Cardiac septum (tissue), 1 donor: ENCODE measurements at regions not wholly inside any gene's neighbourhood (a gene's known extent, or its start where the extent isn't known, plus 50 kb on each side); places are given as distances from the start of the nearest gene placed in this dataset.
"Not testable (repeated sequence)": the region's sequence is repeated elsewhere in the genome, so short reads cannot be mapped to it uniquely, and the experiment has no call there.

Source experiments
- DNase-seq: peaks from one replicate; pipeline ENCODE4 v3.0.0-alpha.2; 2020; ENCODE audit warnings: low spot score
- intact Hi-C: fragments of 100-400 bp; cut with DNase I; formaldehyde crosslinking; loops from one replicate; pipeline ENCODE4 v1.14.0; 2022
- donor health status: DM: no; HTN: no; CAD: no.

- DNase-seq: no peak
- intact Hi-C loops: no loop called here
These were observed 609.1 kb upstream of the TECRL start for GRCh38 chr4:65018313-65018712.

DNA sequence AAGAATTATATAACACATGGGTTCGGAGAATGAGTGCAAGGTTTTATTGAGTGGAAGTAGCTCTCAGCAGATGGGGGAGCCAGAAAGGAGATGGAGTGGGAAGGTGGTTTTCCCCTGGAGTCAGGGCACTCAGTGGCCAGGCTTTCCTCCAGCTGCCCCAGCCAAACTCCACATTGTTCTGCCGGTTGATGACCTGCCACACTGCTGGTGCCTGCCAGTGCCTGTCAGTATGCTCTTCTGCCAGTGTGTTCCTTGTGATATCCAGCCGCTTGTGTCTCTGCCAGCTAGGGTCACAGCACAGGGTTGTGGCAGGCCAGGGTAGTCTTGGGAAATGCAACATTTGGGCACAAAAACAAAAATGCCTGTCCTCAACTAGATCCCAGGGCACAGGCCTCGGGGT, 604.8 kb upstream of the TECRL start:
- no peak for DNase-seq
- intact Hi-C loops: no loop called here

- DNase-seq: no peak
- intact Hi-C loops: no loop called here
These were observed 598.7 kb upstream of the TECRL start for GRCh38 chr4:65007841-65008439.

GRCh38 chr4:64975177-64975576, 565.9 kb upstream of the TECRL start:
- intact Hi-C loops: no loop called here
- DNase-seq: no peak

- intact Hi-C loops: no loop called here
- no peak for DNase-seq
These were observed 559.8 kb upstream of the TECRL start for GRCh38 chr4:64969081-64969480.

DNA sequence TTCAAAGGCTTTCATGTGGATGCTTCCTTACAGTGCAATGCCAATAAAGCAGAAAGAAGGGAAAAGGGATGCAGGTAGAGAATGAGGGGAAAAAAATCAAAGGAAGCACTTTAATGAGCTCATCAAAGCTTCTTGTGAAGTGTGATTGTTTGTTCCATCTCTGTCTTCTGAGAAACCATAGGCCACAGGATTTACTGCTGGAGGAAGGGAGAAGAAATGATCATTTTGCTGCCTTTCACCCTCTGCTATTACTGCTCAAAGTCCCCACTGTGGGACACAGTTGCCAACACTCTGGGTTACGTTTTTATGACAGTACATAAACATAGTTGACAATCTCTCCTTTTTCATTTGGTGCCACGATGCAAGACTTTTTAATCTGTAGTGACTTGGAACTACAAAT, 558.0 kb upstream of the TECRL start:
- intact Hi-C loops: no loop called here

DNA sequence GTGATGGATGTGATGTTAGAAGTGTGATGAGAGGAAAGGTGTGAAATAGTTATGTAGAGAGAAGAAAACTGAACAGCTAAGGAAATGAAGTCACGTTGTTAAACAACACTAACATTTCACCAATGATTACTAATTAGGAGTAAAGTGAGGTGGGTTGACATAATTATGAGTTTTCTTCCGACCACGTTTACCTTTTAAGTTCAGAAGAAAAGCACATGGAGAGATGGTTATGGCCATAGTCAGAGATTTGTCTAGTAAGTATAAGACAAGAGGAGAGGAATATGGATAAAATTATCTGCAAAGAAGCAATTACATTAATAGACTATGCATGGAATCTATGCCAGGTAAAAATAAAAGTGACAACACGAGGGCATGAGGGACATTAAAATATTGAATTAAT, 551.3 kb upstream of the TECRL start:
- no peak for DNase-seq
- intact Hi-C loops: no loop called here

More for the DNA sequence above, 558.0 kb upstream of the TECRL start:
- DNase-seq: no peak

DNA sequence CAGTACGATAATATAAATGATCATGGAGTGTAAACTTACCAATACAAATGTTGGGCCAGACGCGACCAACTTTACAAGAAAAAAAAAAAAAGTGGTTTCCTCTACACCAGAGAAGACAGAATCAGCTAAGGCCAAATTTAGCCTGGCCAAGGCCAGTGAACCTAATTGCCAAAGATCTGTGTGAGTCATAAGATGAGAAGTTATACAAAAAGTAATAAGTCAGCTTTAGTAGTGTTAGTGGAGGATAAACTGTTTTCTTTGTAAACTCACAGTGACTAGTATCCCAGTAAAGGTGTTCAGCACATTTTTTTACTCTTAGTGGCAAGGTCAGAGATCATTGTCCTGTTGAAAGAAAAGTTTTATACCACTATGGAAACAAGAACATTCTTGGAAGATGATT, 531.4 kb upstream of the TECRL start:
- intact Hi-C loops: no loop called here
- DNase-seq: no peak

DNA sequence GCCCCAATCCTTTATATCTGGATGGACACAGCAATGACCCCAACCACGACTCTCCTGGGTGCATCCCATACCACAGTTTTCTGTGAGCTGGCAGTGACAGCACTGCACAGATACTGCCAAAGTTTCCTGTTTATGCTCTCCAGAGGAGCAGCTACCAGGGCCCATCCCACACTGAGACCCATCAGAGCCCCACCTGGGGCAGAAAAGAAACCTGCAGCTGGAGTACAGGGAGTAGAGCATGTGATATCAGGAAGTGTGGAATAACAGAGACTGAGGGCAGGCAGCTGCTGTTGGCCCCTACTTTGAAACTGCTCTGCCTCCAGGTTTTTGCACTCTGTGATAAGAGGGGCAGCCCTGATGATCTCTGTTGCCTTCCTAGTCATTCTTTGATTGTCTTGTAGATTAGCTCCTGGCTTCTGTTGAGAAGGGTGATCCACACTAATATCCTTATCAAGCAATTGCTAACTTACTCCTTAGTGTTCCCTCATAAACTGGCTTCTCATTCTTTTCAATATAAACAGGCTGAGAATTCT, 526.3 kb upstream of the TECRL start:
- no peak for DNase-seq
- intact Hi-C loops: no loop called here

DNA sequence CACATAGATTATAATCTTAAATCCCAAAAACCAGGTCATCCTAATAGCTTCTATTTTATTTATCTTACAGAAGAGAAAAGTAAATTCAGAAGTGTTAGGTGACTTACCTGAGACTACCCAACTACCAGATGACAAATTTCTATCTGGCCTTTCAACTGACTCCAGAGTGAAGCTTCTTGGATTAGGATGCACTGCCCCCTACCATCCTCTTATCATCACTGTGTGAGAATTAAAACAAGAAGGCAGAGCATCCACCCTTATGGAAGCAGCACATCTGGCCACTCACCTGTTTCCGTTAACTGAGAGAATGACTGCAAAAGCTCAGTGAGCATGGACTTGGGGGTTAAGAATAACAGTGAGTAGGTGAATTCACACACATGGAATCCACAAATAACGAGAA, 502.6 kb upstream of the TECRL start:
- DNase-seq: no peak
- intact Hi-C loops: no loop called here

DNA sequence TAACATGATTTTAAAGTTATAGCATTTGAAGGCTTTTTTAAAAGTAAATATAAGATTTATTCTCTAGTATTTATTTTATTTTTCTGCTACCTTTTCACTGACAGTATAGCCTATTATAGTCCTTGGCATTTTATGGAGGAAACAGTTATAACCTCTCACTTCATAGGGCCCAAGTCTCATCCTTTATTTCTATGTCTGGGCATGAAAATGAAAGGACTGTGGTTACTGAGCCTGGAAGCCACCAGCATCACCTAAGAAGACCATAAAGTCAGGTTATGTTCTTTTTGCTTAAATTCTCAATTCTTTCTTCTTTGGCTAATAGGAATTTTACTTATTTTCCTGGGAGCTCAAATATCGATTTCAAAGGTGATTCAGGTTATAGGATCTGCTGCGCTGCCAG, 494.7 kb upstream of the TECRL start:
- intact Hi-C loops: no loop called here
- DNase-seq: no peak

- no peak for DNase-seq
- intact Hi-C loops: no loop called here
These were observed 490.3 kb upstream of the TECRL start for GRCh38 chr4:64899563-64899962.

DNA sequence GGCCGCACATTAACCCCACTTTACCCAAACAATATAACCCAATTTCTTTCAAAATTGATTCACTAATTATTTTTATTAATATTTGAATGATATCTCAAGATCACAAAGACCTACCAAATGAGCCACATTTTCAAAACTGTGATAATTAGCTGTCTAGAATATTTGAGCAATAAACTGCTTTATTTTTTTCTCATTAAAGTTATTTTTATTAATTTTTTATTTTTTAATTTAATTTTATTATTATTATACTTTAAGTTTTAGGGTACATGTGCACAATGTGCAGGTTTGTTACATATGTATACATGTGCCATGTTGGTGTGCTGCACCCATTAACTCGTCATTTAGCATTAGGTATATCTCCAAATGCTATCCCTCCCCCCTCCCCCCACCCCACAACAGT, 489.8 kb upstream of the TECRL start:
- DNase-seq, intact Hi-C loops: not testable (repeated sequence)

GRCh38 chr4:64897683-64898082, 488.4 kb upstream of the TECRL start:
- no peak for DNase-seq
- intact Hi-C loops: no loop called here

DNA sequence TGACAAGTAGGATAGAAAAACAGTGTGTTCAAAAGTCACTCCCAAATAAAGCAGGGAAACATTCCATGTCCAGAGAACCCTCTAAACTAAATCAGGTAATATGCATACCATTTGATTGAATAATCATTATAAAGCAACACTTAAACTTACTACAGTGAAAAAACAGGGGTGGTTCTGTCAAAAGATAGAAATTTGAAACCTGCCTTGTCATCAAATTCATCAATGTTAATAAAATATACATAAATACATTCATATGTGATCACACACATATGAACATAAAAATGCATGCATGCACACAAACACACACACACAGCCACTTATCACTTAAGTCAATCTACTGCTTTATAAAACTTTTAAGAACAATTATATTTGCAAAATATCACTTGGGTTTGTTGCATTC, 485.8 kb upstream of the TECRL start:
- DNase-seq: no peak
- intact Hi-C loops: no loop called here

- no peak for DNase-seq
- intact Hi-C loops: no loop called here
These were observed 484.0 kb upstream of the TECRL start for GRCh38 chr4:64893205-64893604.

DNA sequence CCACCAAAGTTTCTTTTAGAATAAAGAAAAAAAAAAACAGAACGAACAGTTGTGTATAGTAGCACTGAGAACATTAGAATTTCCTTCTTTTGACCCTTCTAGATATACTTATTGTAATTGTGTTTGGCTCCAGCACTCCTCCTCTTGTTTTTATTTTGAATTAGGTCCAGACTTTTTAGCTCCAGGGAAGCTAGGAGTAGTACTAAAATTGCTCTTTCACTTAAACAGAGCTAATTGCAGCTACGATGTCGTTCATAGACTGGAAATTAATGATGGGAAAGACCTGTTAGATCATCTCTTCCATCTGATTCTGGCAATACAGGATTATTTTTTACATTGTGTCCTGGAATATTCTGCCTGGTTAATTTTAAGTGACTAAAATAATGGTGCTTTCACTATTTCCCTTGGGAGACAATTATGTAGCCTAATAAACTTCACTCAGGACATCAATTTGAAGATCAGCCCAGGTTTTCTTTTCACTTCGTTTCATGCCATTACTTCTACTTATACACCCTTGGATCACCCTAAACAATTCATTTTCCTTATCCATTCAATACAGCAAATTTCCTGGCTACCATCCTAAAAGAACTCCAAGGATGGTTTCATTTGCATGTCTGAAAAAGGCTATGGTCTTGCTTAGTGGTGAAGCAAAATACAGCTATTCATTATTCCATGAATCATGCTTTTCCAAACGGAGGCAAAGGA, 480.8 kb upstream of the TECRL start:
- DNase-seq: no peak
- intact Hi-C loops: no loop called here

- no peak for DNase-seq
- intact Hi-C loops: no loop called here
These were observed 474.0 kb upstream of the TECRL start for GRCh38 chr4:64883087-64883807.

DNA sequence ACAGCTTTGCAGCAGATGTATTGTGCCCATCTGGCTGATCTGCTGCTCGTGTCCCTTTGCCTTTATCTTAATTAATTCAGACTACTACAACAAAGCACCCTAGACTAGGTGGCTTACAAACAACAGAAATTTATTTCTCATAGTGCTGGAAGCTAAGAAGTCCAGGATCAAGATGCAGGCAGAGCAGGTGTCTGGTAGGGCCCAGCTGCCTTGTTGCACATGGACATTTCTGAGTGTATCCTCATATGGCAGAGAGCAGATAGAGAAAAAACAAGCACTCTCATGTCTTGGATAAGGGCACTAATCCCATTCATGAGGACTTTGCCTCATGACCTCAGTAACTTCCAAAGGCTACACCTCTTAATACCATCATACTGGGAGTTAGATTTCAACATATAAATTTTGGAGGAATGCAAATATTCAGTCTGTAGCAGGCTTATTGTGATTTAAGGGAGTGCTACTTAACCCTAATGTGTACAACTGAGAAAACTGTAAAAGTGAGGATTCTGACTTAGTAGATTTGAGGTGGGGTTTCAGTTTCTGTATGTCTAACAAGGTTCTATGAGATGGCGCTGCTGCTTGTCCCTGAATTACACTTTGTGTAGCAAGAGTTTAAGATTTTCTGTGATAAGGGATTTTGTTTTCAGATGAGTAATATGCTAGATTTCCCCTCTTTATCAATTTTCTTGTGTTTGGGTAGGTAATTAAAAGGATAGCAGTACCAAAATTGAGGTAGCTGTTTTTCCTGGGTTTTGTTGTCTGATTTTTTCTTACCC, 473.2 kb upstream of the TECRL start:
- DNase-seq: no peak
- intact Hi-C loops: no loop called here

- intact Hi-C loops: no loop called here
- DNase-seq: no peak
These were observed 471.3 kb upstream of the TECRL start for GRCh38 chr4:64880557-64880956.
